ENCODE measurements at regions not wholly inside any gene's neighbourhood (a gene's known extent, or its start where the extent isn't known, plus 50 kb on each side); places are given as distances from the start of the nearest gene placed in this dataset.

DNA sequence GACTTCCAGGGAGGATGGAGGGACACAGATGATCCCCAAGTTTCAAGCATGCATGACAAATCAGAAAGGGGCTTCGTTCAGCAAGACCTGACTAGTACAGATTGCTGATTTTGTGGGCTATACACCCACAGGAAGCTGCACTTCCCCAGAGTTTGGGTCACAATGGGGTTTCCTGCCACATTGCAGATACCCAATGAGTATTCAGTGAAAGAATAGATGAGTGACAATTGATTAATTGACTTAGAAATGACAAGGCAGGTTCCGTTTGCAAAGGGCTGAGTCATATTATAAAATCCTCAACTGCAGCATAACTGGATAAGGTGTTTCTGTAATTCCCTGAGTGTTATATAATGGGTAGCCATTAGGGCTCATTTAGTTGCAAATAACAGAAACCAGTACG lies 146.6 kb upstream of the TBL1X start (continued):
- TF ChIP-seq, protein P1, sequence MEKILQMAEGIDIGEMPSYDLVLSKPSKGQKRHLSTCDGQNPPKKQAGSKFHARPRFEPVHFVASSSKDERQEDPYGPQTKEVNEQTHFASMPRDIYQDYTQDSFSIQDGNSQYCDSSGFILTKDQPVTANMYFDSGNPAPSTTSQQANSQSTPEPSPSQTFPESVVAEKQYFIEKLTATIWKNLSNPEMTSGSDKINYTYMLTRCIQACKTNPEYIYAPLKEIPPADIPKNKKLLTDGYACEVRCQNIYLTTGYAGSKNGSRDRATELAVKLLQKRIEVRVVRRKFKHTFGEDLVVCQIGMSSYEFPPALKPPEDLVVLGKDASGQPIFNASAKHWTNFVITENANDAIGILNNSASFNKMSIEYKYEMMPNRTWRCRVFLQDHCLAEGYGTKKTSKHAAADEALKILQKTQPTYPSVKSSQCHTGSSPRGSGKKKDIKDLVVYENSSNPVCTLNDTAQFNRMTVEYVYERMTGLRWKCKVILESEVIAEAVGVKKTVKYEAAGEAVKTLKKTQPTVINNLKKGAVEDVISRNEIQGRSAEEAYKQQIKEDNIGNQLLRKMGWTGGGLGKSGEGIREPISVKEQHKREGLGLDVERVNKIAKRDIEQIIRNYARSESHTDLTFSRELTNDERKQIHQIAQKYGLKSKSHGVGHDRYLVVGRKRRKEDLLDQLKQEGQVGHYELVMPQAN (conservative IDR thresholded peaks at IDR 0.05): no peak
- no peak for TF ChIP-seq SIX5 (IDR thresholded peaks at IDR 0.05; ENCODE audit: low read depth, low read length, severe bottlenecking)
- TF ChIP-seq, protein P2, sequence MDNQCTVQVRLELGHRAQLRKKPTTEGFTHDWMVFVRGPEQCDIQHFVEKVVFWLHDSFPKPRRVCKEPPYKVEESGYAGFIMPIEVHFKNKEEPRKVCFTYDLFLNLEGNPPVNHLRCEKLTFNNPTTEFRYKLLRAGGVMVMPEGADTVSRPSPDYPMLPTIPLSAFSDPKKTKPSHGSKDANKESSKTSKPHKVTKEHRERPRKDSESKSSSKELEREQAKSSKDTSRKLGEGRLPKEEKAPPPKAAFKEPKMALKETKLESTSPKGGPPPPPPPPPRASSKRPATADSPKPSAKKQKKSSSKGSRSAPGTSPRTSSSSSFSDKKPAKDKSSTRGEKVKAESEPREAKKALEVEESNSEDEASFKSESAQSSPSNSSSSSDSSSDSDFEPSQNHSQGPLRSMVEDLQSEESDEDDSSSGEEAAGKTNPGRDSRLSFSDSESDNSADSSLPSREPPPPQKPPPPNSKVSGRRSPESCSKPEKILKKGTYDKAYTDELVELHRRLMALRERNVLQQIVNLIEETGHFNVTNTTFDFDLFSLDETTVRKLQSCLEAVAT (IDR thresholded peaks at IDR 0.05): no peak

DNA sequence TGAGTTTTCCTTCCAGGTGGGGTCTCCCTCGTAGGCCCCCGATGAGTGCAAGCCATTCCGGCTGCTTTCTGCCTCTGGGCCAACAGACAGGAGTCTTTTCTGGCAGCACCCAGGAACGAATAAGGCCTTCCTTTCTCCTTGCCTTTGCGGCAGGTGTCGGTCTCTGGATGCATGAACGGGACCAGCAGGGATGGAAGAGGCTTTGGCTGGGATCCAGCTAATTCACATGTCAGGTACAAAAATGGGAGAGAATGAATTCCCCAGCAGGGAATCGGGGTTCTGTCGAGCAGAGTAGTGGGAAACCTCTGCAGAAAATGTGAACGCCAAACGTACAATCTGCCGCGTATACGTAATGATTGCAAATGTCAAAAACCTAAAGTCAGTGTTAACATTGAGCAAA lies 146.1 kb upstream of the TBL1X start:
- ChIA-PET RAD21 (ENCODE audit: unreplicated experiment) (no interaction called here), CTCF (no interaction called here), POLR2A (no interaction called here), SMC1A (ENCODE audit: uncharacterized antibody, unreplicated experiment) (no interaction called here)
- DNase-seq (ENCODE audit: low read depth, low spot score) (no peak), FAIRE-seq (no peak), ATAC-seq (no peak)
- BruUV-seq (replicated peaks): no TSS peak
- H3K27me3 ChIP-seq (replicated peaks in 1 of 2; ENCODE audit: control insufficient read depth in 2 of 2, insufficient read depth in 2 of 2, low read length in 1 of 2): no peaks in the 10 kb centered on the region
- TF ChIP-seq JUNB (IDR thresholded peaks at IDR 0.05) (no peak), NFIC (IDR thresholded peaks at IDR 0.05; ENCODE audit: low read depth, low read length) (no peak), SPI1 (IDR thresholded peaks at IDR 0.05; ENCODE audit: borderline replicate concordance, insufficient read depth, low read depth, low read length) (no peak), BMI1 (IDR thresholded peaks at IDR 0.05; ENCODE audit: borderline replicate concordance) (no peak), CHD1 (IDR thresholded peaks at IDR 0.05; ENCODE audit: low read depth, low read length) (no peak), KDM1A (IDR thresholded peaks at IDR 0.05; ENCODE audit: borderline replicate concordance) (no peak)
- TF ChIP-seq, protein P3, sequence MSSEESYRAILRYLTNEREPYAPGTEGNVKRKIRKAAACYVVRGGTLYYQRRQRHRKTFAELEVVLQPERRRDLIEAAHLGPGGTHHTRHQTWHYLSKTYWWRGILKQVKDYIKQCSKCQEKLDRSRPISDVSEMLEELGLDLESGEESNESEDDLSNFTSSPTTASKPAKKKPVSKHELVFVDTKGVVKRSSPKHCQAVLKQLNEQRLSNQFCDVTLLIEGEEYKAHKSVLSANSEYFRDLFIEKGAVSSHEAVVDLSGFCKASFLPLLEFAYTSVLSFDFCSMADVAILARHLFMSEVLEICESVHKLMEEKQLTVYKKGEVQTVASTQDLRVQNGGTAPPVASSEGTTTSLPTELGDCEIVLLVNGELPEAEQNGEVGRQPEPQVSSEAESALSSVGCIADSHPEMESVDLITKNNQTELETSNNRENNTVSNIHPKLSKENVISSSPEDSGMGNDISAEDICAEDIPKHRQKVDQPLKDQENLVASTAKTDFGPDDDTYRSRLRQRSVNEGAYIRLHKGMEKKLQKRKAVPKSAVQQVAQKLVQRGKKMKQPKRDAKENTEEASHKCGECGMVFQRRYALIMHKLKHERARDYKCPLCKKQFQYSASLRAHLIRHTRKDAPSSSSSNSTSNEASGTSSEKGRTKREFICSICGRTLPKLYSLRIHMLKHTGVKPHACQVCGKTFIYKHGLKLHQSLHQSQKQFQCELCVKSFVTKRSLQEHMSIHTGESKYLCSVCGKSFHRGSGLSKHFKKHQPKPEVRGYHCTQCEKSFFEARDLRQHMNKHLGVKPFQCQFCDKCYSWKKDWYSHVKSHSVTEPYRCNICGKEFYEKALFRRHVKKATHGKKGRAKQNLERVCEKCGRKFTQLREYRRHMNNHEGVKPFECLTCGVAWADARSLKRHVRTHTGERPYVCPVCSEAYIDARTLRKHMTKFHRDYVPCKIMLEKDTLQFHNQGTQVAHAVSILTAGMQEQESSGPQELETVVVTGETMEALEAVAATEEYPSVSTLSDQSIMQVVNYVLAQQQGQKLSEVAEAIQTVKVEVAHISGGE (CRISPR knock-in tag; IDR thresholded peaks at IDR 0.05): no peak
- TF ChIP-seq, protein P4, sequence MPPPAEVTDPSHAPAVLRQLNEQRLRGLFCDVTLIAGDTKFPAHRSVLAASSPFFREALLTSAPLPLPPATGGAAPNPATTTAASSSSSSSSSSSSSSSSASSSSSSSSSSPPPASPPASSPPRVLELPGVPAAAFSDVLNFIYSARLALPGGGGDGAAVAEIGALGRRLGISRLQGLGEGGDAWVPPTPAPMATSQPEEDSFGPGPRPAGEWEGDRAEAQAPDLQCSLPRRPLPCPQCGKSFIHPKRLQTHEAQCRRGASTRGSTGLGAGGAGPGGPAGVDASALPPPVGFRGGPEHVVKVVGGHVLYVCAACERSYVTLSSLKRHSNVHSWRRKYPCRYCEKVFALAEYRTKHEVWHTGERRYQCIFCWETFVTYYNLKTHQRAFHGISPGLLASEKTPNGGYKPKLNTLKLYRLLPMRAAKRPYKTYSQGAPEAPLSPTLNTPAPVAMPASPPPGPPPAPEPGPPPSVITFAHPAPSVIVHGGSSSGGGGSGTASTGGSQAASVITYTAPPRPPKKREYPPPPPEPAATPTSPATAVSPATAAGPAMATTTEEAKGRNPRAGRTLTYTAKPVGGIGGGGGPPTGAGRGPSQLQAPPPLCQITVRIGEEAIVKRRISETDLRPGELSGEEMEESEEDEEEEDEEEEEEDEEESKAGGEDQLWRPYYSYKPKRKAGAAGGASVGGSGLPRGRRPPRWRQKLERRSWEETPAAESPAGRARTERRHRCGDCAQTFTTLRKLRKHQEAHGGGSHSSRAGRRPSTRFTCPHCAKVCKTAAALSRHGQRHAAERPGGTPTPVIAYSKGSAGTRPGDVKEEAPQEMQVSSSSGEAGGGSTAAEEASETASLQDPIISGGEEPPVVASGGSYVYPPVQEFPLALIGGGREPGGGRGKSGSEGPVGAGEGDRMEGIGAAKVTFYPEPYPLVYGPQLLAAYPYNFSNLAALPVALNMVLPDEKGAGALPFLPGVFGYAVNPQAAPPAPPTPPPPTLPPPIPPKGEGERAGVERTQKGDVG (CRISPR knock-in tag; IDR thresholded peaks at IDR 0.05): no peak
- no peak overlapping the region for H3K27ac ChIP-seq (ENCODE audit: control insufficient read depth, insufficient read depth)
- no peak overlapping the region for H3K9ac ChIP-seq (ENCODE audit: control insufficient read depth, insufficient read depth, low read length)
- H3K4me2 ChIP-seq (ENCODE audit: control insufficient read depth, insufficient read depth): no peak overlapping the region
- no peaks in the 10 kb centered on the region for H3K9me3 ChIP-seq (replicated peaks; ENCODE audit: control insufficient read depth, insufficient read depth, low read length)
- H2AFZ ChIP-seq (ENCODE audit: control insufficient read depth, low read depth, low read length): no peak overlapping the region
- no peaks in the 10 kb centered on the region for H3K36me3 ChIP-seq (ENCODE audit: control insufficient read depth in 2 of 2, insufficient read depth in 2 of 2, low read length in 1 of 2)
- WGBS (ENCODE audit: insufficient coverage, insufficient replicate concordance, low lambda C conversion rate, missing lambda C conversion rate): 66% methylated on average over 14 of the region's 14 CpGs
- no peak overlapping the region for H3K4me3 ChIP-seq
- H3K4me1 ChIP-seq (ENCODE audit: control insufficient read depth, insufficient read depth, low read length): no peaks in the 10 kb centered on the region
- in situ Hi-C loops (cut with MboI): no loop called here
- no peaks in the 10 kb centered on the region for H3K79me2 ChIP-seq (ENCODE audit: control insufficient read depth, insufficient read depth, low read length)
- H4K20me1 ChIP-seq (ENCODE audit: control insufficient read depth, insufficient read depth): no peaks in the 10 kb centered on the region
- intact Hi-C loops (cut with micrococcal nuclease; ENCODE audit: unreplicated experiment): loop anchor here (1.0 to 2.0 kb wide), 2 partner anchors 22 to 33 kb away; no protein-coding TSS in a partner anchor

All from GM12878 (cell line).